LNCAP (cell line): ENCODE measurements at regions not wholly inside any gene's neighbourhood (a gene's known extent, or its start where the extent isn't known, plus 50 kb on each side); places are given as distances from the start of the nearest gene placed in this dataset.

ENCODE experiments used
- CTCF ChIP-seq: fragments of 450-650 bp; IDR thresholded peaks from 2 replicates; pipeline ENCODE4 v1.5.1; 2017; ENCODE audit warnings: mild to moderate bottlenecking

- no peak for TF ChIP-seq CTCF
Measured at GRCh38 chr7:113204415-113204814, 86.1 kb upstream of the SMIM30 start.

GRCh38 chr7:113202284-113202683 lies 83.9 kb upstream of the SMIM30 start:
- no peak for TF ChIP-seq CTCF

- no peak for TF ChIP-seq CTCF
Measured at GRCh38 chr7:113200281-113200680, 81.9 kb upstream of the SMIM30 start.

GRCh38 chr7:113199841-113200240 lies 81.5 kb upstream of the SMIM30 start:
- no peak for TF ChIP-seq CTCF

- TF ChIP-seq CTCF, result no peak
Measured at GRCh38 chr7:113199136-113199535, 80.8 kb upstream of the SMIM30 start.

- TF ChIP-seq CTCF, result no peak
Measured at GRCh38 chr7:113198226-113198625, 79.9 kb upstream of the SMIM30 start.

GRCh38 chr7:113197274-113197673 lies 78.9 kb upstream of the SMIM30 start:
- no peak for TF ChIP-seq CTCF

- TF ChIP-seq CTCF, result no peak
Measured at GRCh38 chr7:113188396-113188795, 70.0 kb upstream of the SMIM30 start.
